Mesenchymal stem cell (in vitro differentiated cells and primary cell): ENCODE measurements at regions not wholly inside any gene's neighbourhood (a gene's known extent, or its start where the extent isn't known, plus 50 kb on each side); places are given as distances from the start of the nearest gene placed in this dataset.

Experiments
- DNase-seq: peaks from one replicate; pipeline ENCODE4 v3.0.0-alpha.2; 2013
- H2AFZ ChIP-seq: one replicate; pipeline ENCODE4 v1.6.1; 2013; ENCODE audit warnings: low read depth, mild to moderate bottlenecking, control low read depth, inconsistent platforms, low read length, moderate library complexity
- H2AK5ac ChIP-seq: 2 replicates; pipeline ENCODE4 v1.6.1; 2013; ENCODE audit warnings: low read length, moderate library complexity, mild to moderate bottlenecking, inconsistent platforms; ENCODE audit not compliant: severe bottlenecking
- H2BK120ac ChIP-seq: one replicate; pipeline ENCODE4 v1.6.1; 2013; ENCODE audit warnings: low read depth, mild to moderate bottlenecking, inconsistent platforms, low read length, moderate library complexity
- H2BK12ac ChIP-seq, 2 experiments: one replicate each; pipeline ENCODE4 v1.6.1; 2013; ENCODE audit warnings: inconsistent platforms in 2 of 2, low read length in 2 of 2, mild to moderate bottlenecking in 2 of 2, moderate library complexity in 2 of 2, control low read depth in 1 of 2
- H2BK15ac ChIP-seq: one replicate; pipeline ENCODE4 v1.6.1; 2013; ENCODE audit warnings: mild to moderate bottlenecking, low read depth, inconsistent platforms; ENCODE audit not compliant: poor library complexity, severe bottlenecking
- H2BK5ac ChIP-seq: 2 replicates; pipeline ENCODE4 v1.6.1; 2013; ENCODE audit warnings: low read depth, mild to moderate bottlenecking, low read length, control low read depth, inconsistent platforms; ENCODE audit not compliant: poor library complexity, severe bottlenecking
- H3K14ac ChIP-seq, 2 experiments: one replicate each; pipeline ENCODE4 v1.6.1; 2013; ENCODE audit warnings: inconsistent platforms in 2 of 2, low read length in 2 of 2, control low read depth in 1 of 2, mild to moderate bottlenecking in 1 of 2, moderate library complexity in 1 of 2
- H3K18ac ChIP-seq, 2 experiments: one replicate each; pipeline ENCODE4 v1.6.1; 2013; ENCODE audit warnings: inconsistent platforms in 2 of 2, low read length in 2 of 2, control low read depth in 1 of 2, low read depth in 1 of 2, mild to moderate bottlenecking in 1 of 2
- H3K23ac ChIP-seq, 2 experiments: one replicate each; pipeline ENCODE4 v1.6.1; 2013; ENCODE audit warnings: inconsistent platforms in 2 of 2, low read length in 2 of 2, mild to moderate bottlenecking in 2 of 2, moderate library complexity in 2 of 2, control low read depth in 1 of 2
- H3K27ac ChIP-seq: 2 replicates; pipeline ENCODE4 v1.5.1; 2013; ENCODE audit warnings: mild to moderate bottlenecking, moderate library complexity, low read length, control low read depth, inconsistent platforms; ENCODE audit not compliant: poor library complexity, severe bottlenecking
- H3K27me3 ChIP-seq, 2 experiments: 2 replicates each; pipeline versions ENCODE4 v1.6.1 to v1.7.0; 2013; ENCODE audit warnings: low read length in 2 of 2, mild to moderate bottlenecking in 2 of 2, moderate library complexity in 2 of 2, control low read depth in 1 of 2, inconsistent platforms in 1 of 2; ENCODE audit not compliant: control insufficient read depth in 1 of 2, insufficient read depth in 1 of 2
- H3K36me3 ChIP-seq, 2 experiments: 2 replicates each; pipeline versions ENCODE4 v1.6.1 to v1.7.0; 2013; ENCODE audit warnings: low read length in 2 of 2, control low read depth in 1 of 2, inconsistent platforms in 1 of 2, low read depth in 1 of 2, mild to moderate bottlenecking in 1 of 2; ENCODE audit not compliant: insufficient read depth in 2 of 2, control insufficient read depth in 1 of 2
- H3K4ac ChIP-seq, 2 experiments: one replicate each; pipeline ENCODE4 v1.6.1; 2013; ENCODE audit warnings: inconsistent platforms in 2 of 2, low read length in 2 of 2, mild to moderate bottlenecking in 2 of 2, moderate library complexity in 2 of 2, control low read depth in 1 of 2, low read depth in 1 of 2
- H3K4me1 ChIP-seq: 2 replicates; pipeline ENCODE4 v1.6.1; 2013; ENCODE audit warnings: low read depth, low read length, control low read depth; ENCODE audit not compliant: control insufficient read depth, insufficient read depth
- H3K4me2 ChIP-seq: 2 replicates; pipeline ENCODE4 v1.6.1; 2013; ENCODE audit warnings: low read length, mild to moderate bottlenecking, inconsistent platforms; ENCODE audit not compliant: poor library complexity, severe bottlenecking
- H3K4me3 ChIP-seq, 2 experiments: 2 replicates each; pipeline versions ENCODE4 v1.5.1 to v1.7.0; 2013; ENCODE audit warnings: low read length in 2 of 2, mild to moderate bottlenecking in 2 of 2, control low read depth in 1 of 2, low read depth in 1 of 2; ENCODE audit not compliant: insufficient read depth in 1 of 2
- H3K79me1 ChIP-seq: replicated peaks from 2 replicates; pipeline ENCODE4 v1.6.1; 2013; ENCODE audit warnings: mild to moderate bottlenecking, control low read depth, low read length, inconsistent platforms; ENCODE audit not compliant: poor library complexity, severe bottlenecking
- H3K9ac ChIP-seq: 2 replicates; pipeline ENCODE4 v1.7.0; 2013; ENCODE audit warnings: mild to moderate bottlenecking, low read length, moderate library complexity
- H3K9me3 ChIP-seq: 2 replicates; pipeline ENCODE4 v1.7.0; 2013; ENCODE audit warnings: mild to moderate bottlenecking, low read length; ENCODE audit not compliant: control insufficient read depth
- H4K8ac ChIP-seq: one replicate; pipeline ENCODE4 v1.6.1; 2013; ENCODE audit warnings: inconsistent platforms, mild to moderate bottlenecking, low read length, moderate library complexity
- H4K91ac ChIP-seq: one replicate; pipeline ENCODE4 v1.6.1; 2013; ENCODE audit warnings: mild to moderate bottlenecking, low read length, inconsistent platforms
- WGBS: methylation state at CpG from one replicate; pipeline ENCODE4 v1.1.7; 2013; ENCODE audit warnings: mixed read lengths; 5-methylcytosine and 5-hydroxymethylcytosine counted together

- Histone ChIP-seq H3K9me3 (no peaks in the 10 kb centered on the region), H3K4me2 (no peak overlapping the region), H3K23ac (no peak overlapping the region), H3K79me1 (no peaks in the 10 kb centered on the region), H4K8ac (no peak overlapping the region), H3K36me3 (no peaks in the 10 kb centered on the region), H3K4me1 (peaks cover 2% of the 10 kb centered on the region), H3K18ac (no peak overlapping the region), H2BK15ac (no peak overlapping the region), H2AK5ac (no peak overlapping the region), H3K9ac (no peak overlapping the region), H3K4me3 (no peak overlapping the region), H3K27ac (no peak overlapping the region), H2BK120ac (no peak overlapping the region), H2BK5ac (no peak overlapping the region), H3K14ac (no peak overlapping the region), H3K4ac (no peak overlapping the region), H2AFZ (no peak overlapping the region), H4K91ac (no peak overlapping the region), H2BK12ac (no peak overlapping the region), H3K27me3 (peaks cover 0 to 57% of the 10 kb centered on the region in 2 experiments)
- 44% methylated on average over 10 of the region's 10 CpGs for WGBS
- no peak for DNase-seq
These were observed 724.6 kb downstream of the PTPRU start for GRCh38 chr1:29960876-29961275.

- H3K4me1 ChIP-seq: peaks cover 2% of the 10 kb centered on the region
- no peak overlapping the region for H4K91ac ChIP-seq
- WGBS: 68% methylated on average over 10 of the region's 10 CpGs
- no peak overlapping the region for H2BK5ac ChIP-seq
- H3K79me1 ChIP-seq: no peaks in the 10 kb centered on the region
- no peak overlapping the region for H3K4me3 ChIP-seq
- H3K9me3 ChIP-seq: no peaks in the 10 kb centered on the region
- H3K14ac ChIP-seq: no peak overlapping the region
- no peak for DNase-seq
- H2BK12ac ChIP-seq: no peak overlapping the region
- no peak overlapping the region for H2BK120ac ChIP-seq
- H4K8ac ChIP-seq: no peak overlapping the region
- peaks cover 0 to 51% of the 10 kb centered on the region in 2 experiments for H3K27me3 ChIP-seq
- H3K4ac ChIP-seq: no peak overlapping the region
- H2AFZ ChIP-seq: no peak overlapping the region
- no peak overlapping the region for H3K18ac ChIP-seq
- H2BK15ac ChIP-seq: no peak overlapping the region
- H3K27ac ChIP-seq: no peak overlapping the region
- H3K23ac ChIP-seq: no peak overlapping the region
- H3K9ac ChIP-seq: no peak overlapping the region
- H2AK5ac ChIP-seq: no peak overlapping the region
- no peak overlapping the region for H3K4me2 ChIP-seq
- H3K36me3 ChIP-seq: no peaks in the 10 kb centered on the region
These were observed 723.9 kb downstream of the PTPRU start for GRCh38 chr1:29960156-29960755.

- Histone ChIP-seq H3K18ac (no peak overlapping the region), H3K14ac (no peak overlapping the region), H3K4ac (no peak overlapping the region), H3K36me3 (no peaks in the 10 kb centered on the region), H3K27me3 (peaks cover 0 to 50% of the 10 kb centered on the region in 2 experiments), H2BK15ac (no peak overlapping the region), H3K4me1 (peaks cover 2% of the 10 kb centered on the region), H3K9me3 (no peaks in the 10 kb centered on the region), H4K91ac (no peak overlapping the region), H2AFZ (no peak overlapping the region), H2BK5ac (no peak overlapping the region), H3K23ac (no peak overlapping the region), H3K4me2 (no peak overlapping the region), H2BK12ac (no peak overlapping the region), H2AK5ac (no peak overlapping the region), H3K79me1 (no peaks in the 10 kb centered on the region), H3K4me3 (no peak overlapping the region), H3K27ac (no peak overlapping the region), H3K9ac (no peak overlapping the region), H2BK120ac (no peak overlapping the region), H4K8ac (no peak overlapping the region)
- WGBS: 76% methylated on average over 4 of the region's 4 CpGs
- no peak for DNase-seq
These were observed 723.0 kb downstream of the PTPRU start for GRCh38 chr1:29959356-29959755.

GRCh38 chr1:29958271-29958670 lies 721.9 kb downstream of the PTPRU start:
- no peak overlapping the region for H3K9ac ChIP-seq
- no peak overlapping the region for H3K4ac ChIP-seq
- H2AFZ ChIP-seq: no peak overlapping the region
- H2AK5ac ChIP-seq: no peak overlapping the region
- no peak overlapping the region for H4K91ac ChIP-seq
- H2BK5ac ChIP-seq: no peak overlapping the region
- H2BK12ac ChIP-seq: no peak overlapping the region
- H3K23ac ChIP-seq: no peak overlapping the region
- H3K4me2 ChIP-seq: no peak overlapping the region
- H3K9me3 ChIP-seq: no peaks in the 10 kb centered on the region
- no peak overlapping the region for H3K18ac ChIP-seq
- H3K36me3 ChIP-seq: no peaks in the 10 kb centered on the region
- 83% methylated on average over 5 of the region's 5 CpGs for WGBS
- no peak overlapping the region for H3K14ac ChIP-seq
- H3K4me3 ChIP-seq: no peak overlapping the region
- no peak overlapping the region for H4K8ac ChIP-seq
- H3K79me1 ChIP-seq: no peaks in the 10 kb centered on the region
- peaks cover 10 to 51% of the 10 kb centered on the region in 2 experiments for H3K27me3 ChIP-seq
- H2BK15ac ChIP-seq: no peak overlapping the region
- no peak overlapping the region for H3K27ac ChIP-seq
- no peak overlapping the region for H2BK120ac ChIP-seq
- H3K4me1 ChIP-seq: peaks cover 2% of the 10 kb centered on the region
- no peak for DNase-seq
